ENCODE measurements at regions not wholly inside any gene's neighbourhood (a gene's known extent, or its start where the extent isn't known, plus 50 kb on each side); places are given as distances from the start of the nearest gene placed in this dataset.
A peak's percentile ranks its signal among the peaks of the same experiment; 100 is the strongest.

DNA sequence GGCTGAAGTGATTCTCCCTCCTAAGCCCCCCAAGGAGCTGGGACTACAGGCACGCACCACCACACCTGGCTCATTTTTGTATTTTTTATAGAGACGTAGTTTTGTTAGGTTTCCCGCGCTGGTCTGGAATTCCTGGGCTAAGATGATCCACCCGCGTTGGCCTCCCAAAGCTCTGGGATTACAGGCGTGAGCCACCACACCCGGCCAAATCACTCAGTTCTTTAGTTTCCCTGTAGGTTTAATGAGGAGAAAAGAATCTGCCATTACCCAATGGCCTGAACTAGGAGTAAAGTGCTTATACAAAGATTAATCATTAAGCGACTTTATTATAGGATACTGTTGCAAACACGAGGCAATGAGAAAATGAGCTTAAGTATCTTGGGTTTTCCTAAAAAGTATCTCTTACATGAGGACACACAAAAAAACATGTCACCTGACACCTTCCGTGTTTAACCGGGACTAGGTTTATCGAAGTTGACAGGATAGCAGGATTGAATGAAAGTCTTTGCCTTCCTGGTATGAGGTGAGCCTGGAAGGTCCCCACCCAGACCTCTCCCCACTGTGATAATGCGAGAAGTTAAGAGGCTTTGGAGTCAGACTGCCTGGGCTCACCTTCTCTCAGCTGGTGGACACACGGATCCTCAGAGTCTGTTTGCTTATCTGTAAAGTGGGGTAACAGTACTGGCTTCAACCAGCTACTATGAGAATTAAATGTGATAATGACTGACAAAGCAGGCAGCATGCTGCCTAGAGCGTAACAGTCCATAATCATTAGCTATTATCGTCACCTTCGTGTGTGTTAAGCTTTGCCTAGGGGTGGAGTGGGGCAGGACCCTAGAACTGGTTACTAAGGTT lies 133.5 kb upstream of the KRAS start:
- Histone ChIP-seq H3K4me3 (replicated peaks in 1 of 3; ENCODE audit: insufficient read depth in 1 of 3, low read depth in 1 of 3, low read length in 3 of 3) (peak overlapping the region in 1 of 3 experiments; percentile 45), H4K20me1 (replicated peaks; ENCODE audit: control insufficient read depth, extremely low read depth, insufficient read depth, low read length) (no peaks in the 10 kb centered on the region), H3K79me2 (ENCODE audit: control insufficient read depth, insufficient read depth, low read length) (no peaks in the 10 kb centered on the region), H3K9me3 (replicated peaks; ENCODE audit: control insufficient read depth, insufficient read depth, low read length) (no peaks in the 10 kb centered on the region), H3K27ac (ENCODE audit: insufficient read depth, low read depth, low read length) (no peak overlapping the region), H2AFZ (ENCODE audit: low read depth, low read length) (no peak overlapping the region), H3K4me2 (ENCODE audit: insufficient read depth, low read length) (peak overlapping the region; percentile 65), H3K4me1 (ENCODE audit: control insufficient read depth, extremely low read depth, insufficient read depth, low read length) (peaks cover 15% of the 10 kb centered on the region), H3K9ac (replicated peaks; ENCODE audit: extremely low read depth, insufficient read depth, low read length) (no peak overlapping the region), H3K9me1 (replicated peaks; ENCODE audit: control insufficient read depth, extremely low read depth, insufficient read depth, low read length) (no peaks in the 10 kb centered on the region), H3K27me3 (ENCODE audit: control insufficient read depth in 2 of 2, insufficient read depth in 2 of 2, low read length in 2 of 2) (peaks cover 0 to 9% of the 10 kb centered on the region in 2 experiments), H3K36me3 (ENCODE audit: control insufficient read depth in 2 of 2, extremely low read depth in 1 of 2, insufficient read depth in 2 of 2, low read length in 2 of 2) (no peaks in the 10 kb centered on the region)
- BruUV-seq (replicated peaks) = no TSS peak
- FAIRE-seq (no peak), DNase-seq (ENCODE audit: low read depth, low spot score) (no peak)
- intact Hi-C loops (cut with micrococcal nuclease) = no loop called here
- dilution Hi-C loops (cut with MboI; ENCODE audit: extremely low pct_ligation_motif_present, low sequenced_read_pairs) = no loop called here
- ChIA-PET CTCF (interaction anchor here (0.9 to 1.5 kb wide), 3 partner anchors 8 to 133 kb away, joined by 3 to 4 read pairs (median 3); partner anchors contain the start of gene KRAS), POLR2A (no interaction called here)
- TF ChIP-seq FOS (IDR thresholded peaks at IDR 0.05; ENCODE audit: borderline replicate concordance, insufficient read depth, low read length) (no peak), POLR2A (IDR thresholded peaks at IDR 0.05; ENCODE audit: low read depth, low read length) (no peak), EZH2 (IDR thresholded peaks at IDR 0.05; ENCODE audit: borderline replicate concordance, low read depth, low read length, severe bottlenecking) (no peak), MYC (IDR thresholded peaks at IDR 0.05; ENCODE audit: low read depth, low read length) (no peak), POLR2AphosphoS5 (IDR thresholded peaks at IDR 0.05; ENCODE audit: insufficient read depth, low read depth, low read length) (no peak), GATA2 (IDR thresholded peaks at IDR 0.05; ENCODE audit: insufficient read depth, insufficient read length, low read depth, low read length) (no peak), JUN (IDR thresholded peaks at IDR 0.05; ENCODE audit: borderline replicate concordance, insufficient read depth, insufficient read length, low read depth) (no peak)
- TF ChIP-seq, protein P1, sequence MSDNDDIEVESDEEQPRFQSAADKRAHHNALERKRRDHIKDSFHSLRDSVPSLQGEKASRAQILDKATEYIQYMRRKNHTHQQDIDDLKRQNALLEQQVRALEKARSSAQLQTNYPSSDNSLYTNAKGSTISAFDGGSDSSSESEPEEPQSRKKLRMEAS (IDR thresholded peaks at IDR 0.05; ENCODE audit: insufficient read depth, insufficient read length) = no peak
- TF ChIP-seq, protein P2, sequence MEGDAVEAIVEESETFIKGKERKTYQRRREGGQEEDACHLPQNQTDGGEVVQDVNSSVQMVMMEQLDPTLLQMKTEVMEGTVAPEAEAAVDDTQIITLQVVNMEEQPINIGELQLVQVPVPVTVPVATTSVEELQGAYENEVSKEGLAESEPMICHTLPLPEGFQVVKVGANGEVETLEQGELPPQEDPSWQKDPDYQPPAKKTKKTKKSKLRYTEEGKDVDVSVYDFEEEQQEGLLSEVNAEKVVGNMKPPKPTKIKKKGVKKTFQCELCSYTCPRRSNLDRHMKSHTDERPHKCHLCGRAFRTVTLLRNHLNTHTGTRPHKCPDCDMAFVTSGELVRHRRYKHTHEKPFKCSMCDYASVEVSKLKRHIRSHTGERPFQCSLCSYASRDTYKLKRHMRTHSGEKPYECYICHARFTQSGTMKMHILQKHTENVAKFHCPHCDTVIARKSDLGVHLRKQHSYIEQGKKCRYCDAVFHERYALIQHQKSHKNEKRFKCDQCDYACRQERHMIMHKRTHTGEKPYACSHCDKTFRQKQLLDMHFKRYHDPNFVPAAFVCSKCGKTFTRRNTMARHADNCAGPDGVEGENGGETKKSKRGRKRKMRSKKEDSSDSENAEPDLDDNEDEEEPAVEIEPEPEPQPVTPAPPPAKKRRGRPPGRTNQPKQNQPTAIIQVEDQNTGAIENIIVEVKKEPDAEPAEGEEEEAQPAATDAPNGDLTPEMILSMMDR (IDR thresholded peaks at IDR 0.05; ENCODE audit: extremely low read depth in 1 of 2, insufficient read depth in 1 of 2, low read depth in 1 of 2, low read length in 2 of 2) = no peak

All from endothelial cell of umbilical vein (primary cell).